Panc1 (cell line): ENCODE measurements at regions not wholly inside any gene's neighbourhood (a gene's known extent, or its start where the extent isn't known, plus 50 kb on each side); places are given as distances from the start of the nearest gene placed in this dataset.
"Not testable (repeated sequence)": the region's sequence is repeated elsewhere in the genome, so short reads cannot be mapped to it uniquely, and the experiment has no call there.

Experiments
- ATAC-seq: fragments of 200-7000 bp; cut with Tn5 transposase; 2 replicates; pipeline ENCODE4 v1.9.1; 2020; ENCODE audit warnings: mild to moderate bottlenecking, moderate library complexity
- BruUV-seq: library from RNA; stranded (reverse); fragments of 400-500 nt; replicated peaks from 2 replicates; lab custom pipeline; 2021; lab: Mats Ljungman, UMichigan
- CTCF ChIA-PET: fragments of 300-600 bp; sonication (Branson Sonifier 250); formaldehyde crosslinking; loops from one replicate; lab custom pipeline; 2022; ENCODE audit warnings: antibody characterized with exemption; lab: Charles Lee
- POLR2A ChIA-PET: fragments of 300-600 bp; sonication (Branson Sonifier 250); formaldehyde crosslinking; loops from one replicate; lab custom pipeline; 2022; ENCODE audit warnings: antibody characterized with exemption; lab: Charles Lee
- DNase-seq: peaks from one replicate; pipeline ENCODE4 v3.0.0-alpha.2; 2010; ENCODE audit warnings: low read depth, low spot score
- H3K27ac ChIP-seq: 2 replicates; pipeline ENCODE4 v1.5.1; 2011; ENCODE audit warnings: mild to moderate bottlenecking, low read length, inconsistent platforms
- H3K27me3 ChIP-seq: fragments of 200-500 bp; sonication (Bioruptor generic); 2 replicates; pipeline ENCODE4 v1.6.0; 2014; ENCODE audit warnings: low read length, inconsistent platforms; ENCODE audit not compliant: control insufficient read depth, insufficient read depth
- H3K36me3 ChIP-seq: fragments of 200-500 bp; sonication (Bioruptor generic); 2 replicates; pipeline ENCODE4 v1.5.1; 2014; ENCODE audit warnings: inconsistent platforms, mild to moderate bottlenecking, low read length, moderate library complexity; ENCODE audit not compliant: control insufficient read depth, insufficient read depth
- H3K4me1 ChIP-seq: 2 replicates; pipeline ENCODE4 v1.5.1; 2011; ENCODE audit warnings: inconsistent platforms, mild to moderate bottlenecking, low read length, moderate library complexity; ENCODE audit not compliant: control insufficient read depth, insufficient read depth
- H3K4me3 ChIP-seq, 2 experiments: 2 replicates each; pipeline ENCODE4 v1.5.1; 2011 to 2012; ENCODE audit warnings: low read depth in 2 of 2, low read length in 2 of 2, mild to moderate bottlenecking in 2 of 2, inconsistent platforms in 1 of 2, moderate library complexity in 1 of 2
- H3K9me3 ChIP-seq: fragments of 200-500 bp; sonication (Bioruptor generic); 2 replicates; pipeline ENCODE4 v1.5.1; 2014; ENCODE audit warnings: low read depth, mild to moderate bottlenecking, inconsistent platforms, low read length, moderate library complexity; ENCODE audit not compliant: control insufficient read depth, insufficient read depth
- POLR2AphosphoS5 ChIP-seq: IDR thresholded peaks from 2 replicates; pipeline ENCODE4 v1.6.1; 2012; ENCODE audit warnings: mild to moderate bottlenecking, low read depth, low read length, moderate library complexity
- SIN3A ChIP-seq: IDR thresholded peaks from 2 replicates; pipeline ENCODE4 v1.6.1; 2012; ENCODE audit warnings: low read depth, mild to moderate bottlenecking, low read length, moderate library complexity, borderline replicate concordance; ENCODE audit not compliant: insufficient read depth
- TCF7L2 ChIP-seq: IDR thresholded peaks from 2 replicates; pipeline ENCODE4 v1.6.1; 2011; ENCODE audit warnings: mild to moderate bottlenecking, low read depth, low read length, inconsistent platforms
- in situ Hi-C: cut with HindIII; loops from 2 replicates; pipeline ENCODE4 v1.10.0; 2016; ENCODE audit warnings: low sequenced_read_pairs, low pct_unique_long_range_greater_than_20kb
- intact Hi-C: fragments of 100-400 bp; cut with micrococcal nuclease; formaldehyde crosslinking; loops from one replicate; pipeline ENCODE4 v1.10.0; 2022; ENCODE audit not compliant: unreplicated experiment
- TF ChIP-seq, protein P1 (sequence below): fragments of 450-650 bp; IDR thresholded peaks from 2 replicates; pipeline ENCODE4 v1.5.1; 2017; ENCODE audit warnings: mild to moderate bottlenecking
- TF ChIP-seq, protein P2 (sequence below), 2 experiments: IDR thresholded peaks; 2 replicates each; pipeline ENCODE4 v1.6.1; 2011 to 2012; ENCODE audit warnings: low read depth in 2 of 2, control low read depth in 1 of 2, low read length in 1 of 2, mild to moderate bottlenecking in 1 of 2, moderate library complexity in 1 of 2; ENCODE audit not compliant: insufficient read depth in 1 of 2

DNA sequence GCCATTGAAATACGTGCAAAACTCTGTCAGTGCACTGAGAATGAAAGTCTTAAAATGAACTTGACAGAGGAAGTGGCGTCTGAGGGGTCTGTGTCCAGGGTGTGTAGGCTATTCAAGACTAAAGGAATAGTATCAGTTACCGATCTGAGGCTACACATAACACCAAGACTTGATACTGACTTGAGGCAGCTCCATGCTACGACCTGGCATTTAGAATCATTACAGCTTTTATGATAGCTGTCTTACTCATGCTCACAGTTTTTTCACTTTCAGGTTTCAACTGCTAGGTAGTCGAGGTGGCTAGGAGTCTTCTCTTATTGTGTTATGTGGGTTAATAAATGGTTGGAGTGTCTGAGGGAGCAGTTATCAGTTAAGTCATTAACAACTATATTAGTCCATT, 92.8 kb upstream of the SLCO6A1 start:
- no peak for TF ChIP-seq SIN3A
- no peak for TF ChIP-seq TCF7L2
- TF ChIP-seq POLR2AphosphoS5: no peak
- TF ChIP-seq, protein P1, sequence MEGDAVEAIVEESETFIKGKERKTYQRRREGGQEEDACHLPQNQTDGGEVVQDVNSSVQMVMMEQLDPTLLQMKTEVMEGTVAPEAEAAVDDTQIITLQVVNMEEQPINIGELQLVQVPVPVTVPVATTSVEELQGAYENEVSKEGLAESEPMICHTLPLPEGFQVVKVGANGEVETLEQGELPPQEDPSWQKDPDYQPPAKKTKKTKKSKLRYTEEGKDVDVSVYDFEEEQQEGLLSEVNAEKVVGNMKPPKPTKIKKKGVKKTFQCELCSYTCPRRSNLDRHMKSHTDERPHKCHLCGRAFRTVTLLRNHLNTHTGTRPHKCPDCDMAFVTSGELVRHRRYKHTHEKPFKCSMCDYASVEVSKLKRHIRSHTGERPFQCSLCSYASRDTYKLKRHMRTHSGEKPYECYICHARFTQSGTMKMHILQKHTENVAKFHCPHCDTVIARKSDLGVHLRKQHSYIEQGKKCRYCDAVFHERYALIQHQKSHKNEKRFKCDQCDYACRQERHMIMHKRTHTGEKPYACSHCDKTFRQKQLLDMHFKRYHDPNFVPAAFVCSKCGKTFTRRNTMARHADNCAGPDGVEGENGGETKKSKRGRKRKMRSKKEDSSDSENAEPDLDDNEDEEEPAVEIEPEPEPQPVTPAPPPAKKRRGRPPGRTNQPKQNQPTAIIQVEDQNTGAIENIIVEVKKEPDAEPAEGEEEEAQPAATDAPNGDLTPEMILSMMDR: no peak
- TF ChIP-seq, protein P2, sequence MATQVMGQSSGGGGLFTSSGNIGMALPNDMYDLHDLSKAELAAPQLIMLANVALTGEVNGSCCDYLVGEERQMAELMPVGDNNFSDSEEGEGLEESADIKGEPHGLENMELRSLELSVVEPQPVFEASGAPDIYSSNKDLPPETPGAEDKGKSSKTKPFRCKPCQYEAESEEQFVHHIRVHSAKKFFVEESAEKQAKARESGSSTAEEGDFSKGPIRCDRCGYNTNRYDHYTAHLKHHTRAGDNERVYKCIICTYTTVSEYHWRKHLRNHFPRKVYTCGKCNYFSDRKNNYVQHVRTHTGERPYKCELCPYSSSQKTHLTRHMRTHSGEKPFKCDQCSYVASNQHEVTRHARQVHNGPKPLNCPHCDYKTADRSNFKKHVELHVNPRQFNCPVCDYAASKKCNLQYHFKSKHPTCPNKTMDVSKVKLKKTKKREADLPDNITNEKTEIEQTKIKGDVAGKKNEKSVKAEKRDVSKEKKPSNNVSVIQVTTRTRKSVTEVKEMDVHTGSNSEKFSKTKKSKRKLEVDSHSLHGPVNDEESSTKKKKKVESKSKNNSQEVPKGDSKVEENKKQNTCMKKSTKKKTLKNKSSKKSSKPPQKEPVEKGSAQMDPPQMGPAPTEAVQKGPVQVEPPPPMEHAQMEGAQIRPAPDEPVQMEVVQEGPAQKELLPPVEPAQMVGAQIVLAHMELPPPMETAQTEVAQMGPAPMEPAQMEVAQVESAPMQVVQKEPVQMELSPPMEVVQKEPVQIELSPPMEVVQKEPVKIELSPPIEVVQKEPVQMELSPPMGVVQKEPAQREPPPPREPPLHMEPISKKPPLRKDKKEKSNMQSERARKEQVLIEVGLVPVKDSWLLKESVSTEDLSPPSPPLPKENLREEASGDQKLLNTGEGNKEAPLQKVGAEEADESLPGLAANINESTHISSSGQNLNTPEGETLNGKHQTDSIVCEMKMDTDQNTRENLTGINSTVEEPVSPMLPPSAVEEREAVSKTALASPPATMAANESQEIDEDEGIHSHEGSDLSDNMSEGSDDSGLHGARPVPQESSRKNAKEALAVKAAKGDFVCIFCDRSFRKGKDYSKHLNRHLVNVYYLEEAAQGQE (IDR thresholded peaks at IDR 0.05; ENCODE audit: insufficient read depth in 1 of 2, low read depth in 2 of 2, low read length in 1 of 2): no peak
- intact Hi-C loops (no loop called here), in situ Hi-C loops (no loop called here)
- DNase-seq (no peak), ATAC-seq (no peak)
- Histone ChIP-seq H3K27me3 (no peaks in the 10 kb centered on the region), H3K36me3 (no peaks in the 10 kb centered on the region), H3K27ac (no peak overlapping the region), H3K4me1 (no peaks in the 10 kb centered on the region), H3K9me3 (no peaks in the 10 kb centered on the region), H3K4me3 (no peak overlapping the region)
- ChIA-PET POLR2A (no interaction called here), CTCF (no interaction called here)
- BruUV-seq: no TSS peak

DNA sequence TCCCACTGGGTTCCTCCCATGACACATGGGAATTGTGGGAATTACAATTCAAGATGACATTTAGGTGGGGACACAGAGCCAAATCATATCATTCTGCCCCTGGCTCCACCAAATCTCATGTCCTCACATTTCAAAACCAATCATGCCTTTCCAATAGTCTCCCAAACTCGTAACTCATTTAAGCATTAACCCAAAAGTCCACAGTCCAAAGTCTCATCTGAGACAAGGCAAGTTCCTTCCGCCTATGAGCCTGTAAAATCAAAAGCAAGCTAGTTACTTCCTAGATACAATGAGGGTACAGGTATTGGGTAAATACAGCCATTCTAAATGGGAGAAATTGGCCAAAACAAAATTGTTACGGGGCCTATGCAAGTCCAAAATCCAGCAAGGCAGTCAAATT, 93.8 kb upstream of the SLCO6A1 start:
- H3K27me3 ChIP-seq, H3K36me3 ChIP-seq, ATAC-seq, H3K27ac ChIP-seq, CTCF ChIA-PET, H3K4me1 ChIP-seq, H3K9me3 ChIP-seq, H3K4me3 ChIP-seq, DNase-seq, POLR2A ChIA-PET, BruUV-seq, in situ Hi-C loops, intact Hi-C loops: not testable (repeated sequence)

DNA sequence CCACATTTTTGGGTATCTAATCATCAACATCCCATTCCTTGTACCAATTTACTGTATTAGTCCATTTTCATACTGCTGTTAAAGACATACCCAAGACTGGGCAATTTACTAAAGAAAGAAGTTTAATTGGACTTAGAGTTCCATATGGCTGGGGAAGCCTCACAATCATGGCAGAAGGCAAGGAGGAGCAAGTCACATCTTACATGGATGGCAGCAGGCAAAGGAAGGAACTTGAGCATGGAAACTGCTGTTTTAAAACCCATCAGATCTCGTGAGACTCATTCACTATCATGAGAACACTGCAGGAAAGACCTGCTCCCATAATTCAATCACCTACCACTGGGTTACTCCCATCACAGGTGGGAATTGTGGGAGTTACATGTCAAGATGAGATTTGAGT, 95.4 kb upstream of the SLCO6A1 start:
- POLR2A ChIA-PET: no interaction called here

More for the DNA sequence above, 95.4 kb upstream of the SLCO6A1 start:
- intact Hi-C loops: no loop called here
- no peak for TF ChIP-seq SIN3A
- TF ChIP-seq, protein P2 (IDR thresholded peaks at IDR 0.05; ENCODE audit: insufficient read depth in 1 of 2, low read depth in 2 of 2, low read length in 1 of 2): no peak
- TF ChIP-seq, protein P1: no peak
- no peak for TF ChIP-seq POLR2AphosphoS5
- no peak for TF ChIP-seq TCF7L2
- H3K4me1 ChIP-seq: no peaks in the 10 kb centered on the region
- ATAC-seq (no peak), DNase-seq (no peak)
- no peaks in the 10 kb centered on the region for H3K27me3 ChIP-seq
- no peaks in the 10 kb centered on the region for H3K9me3 ChIP-seq
- CTCF ChIA-PET: no interaction called here
- H3K4me3 ChIP-seq: no peak overlapping the region
- no peaks in the 10 kb centered on the region for H3K36me3 ChIP-seq
- in situ Hi-C loops: no loop called here
- no peak overlapping the region for H3K27ac ChIP-seq
- no TSS peak for BruUV-seq
